H1 (cell line): ENCODE measurements at regions not wholly inside any gene's neighbourhood (a gene's known extent, or its start where the extent isn't known, plus 50 kb on each side); places are given as distances from the start of the nearest gene placed in this dataset. TPM values are rescaled to one million over a fixed set of nuclear protein-coding genes. Genes with fewer than 3 reads are reported as not detected.

ENCODE experiments used
- microRNA-seq, 2 experiments: library from miRNA; unstranded; fragments of <30 nt; microRNA quantifications; one replicate each; pipeline versions ENCODE4 to v1.2.0, GENCODE V29; 2016 to 2020; ENCODE audit warnings: borderline microRNAs expressed in 2 of 2, borderline number of aligned reads in 2 of 2, borderline replicate concordance in 1 of 2
- small RNA-seq: library from polyadenylated mRNA; stranded (forward); fragments of <200 nt; extraction: miRNeasy Mini kit (QIAGEN cat#:217004); gene quantifications from one replicate; pipeline ENCODE3, GENCODE V24; 2013; ENCODE audit not compliant: insufficient read depth

Small RNA genes lying in the stretch of these regions (microRNA-seq; reads per million reads assigned to microRNA genes)
- gene MIR6080 = 0 reads per million in 2 experiments

Small RNA genes lying in the stretch of these regions (small RNA-seq; reads per million reads assigned to genes)
- not detected for gene AC103810.3
- gene BPTFP1 = not detected
- not detected for gene MINOS1P2
- gene MIR6080 = not detected
